ENCODE measurements at regions not wholly inside any gene's neighbourhood (a gene's known extent, or its start where the extent isn't known, plus 50 kb on each side); places are given as distances from the start of the nearest gene placed in this dataset.
A peak's percentile ranks its signal among the peaks of the same experiment; 100 is the strongest.

- no peak for DNase-seq
These were observed 60.6 kb upstream of the NTM start for GRCh38 chr11:131309776-131310175.

DNA sequence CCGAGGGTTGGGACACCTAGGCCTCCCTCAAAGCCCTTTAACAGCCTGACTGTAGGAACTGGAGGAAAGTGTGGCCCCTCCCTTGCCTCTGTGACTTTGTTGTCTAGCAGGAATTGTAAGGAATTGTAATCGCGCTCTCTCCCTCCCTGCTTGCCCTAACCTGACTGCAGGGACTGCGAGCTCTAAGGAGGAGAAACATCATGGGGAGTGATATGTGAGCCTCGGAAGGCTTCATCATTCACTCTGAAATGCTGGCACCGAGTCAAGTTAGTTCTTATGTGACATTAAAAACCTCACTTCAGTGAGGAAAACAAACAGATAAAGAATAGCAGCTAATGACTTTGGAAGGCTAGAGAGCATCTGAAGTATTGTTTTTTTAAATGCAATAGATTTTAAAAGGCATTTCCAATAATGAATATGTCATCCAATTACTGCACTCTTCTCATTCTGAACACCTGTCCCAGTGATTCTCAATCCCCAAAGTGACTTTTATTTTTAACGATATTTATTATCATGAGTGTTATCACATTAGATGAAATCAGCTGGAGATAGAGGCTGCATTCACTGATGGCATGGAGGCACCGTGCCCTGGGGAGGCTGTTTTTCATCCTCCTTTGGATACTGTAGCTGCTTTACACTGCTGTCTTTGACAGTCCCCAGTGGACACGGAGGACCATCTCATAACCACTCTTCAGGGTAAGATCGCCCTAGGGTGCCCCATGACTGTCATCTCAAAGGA, 58.5 kb upstream of the NTM start:
- peak; percentile 5 for DNase-seq
